GM23248 (cell line): ENCODE measurements at regions not wholly inside any gene's neighbourhood (a gene's known extent, or its start where the extent isn't known, plus 50 kb on each side); places are given as distances from the start of the nearest gene placed in this dataset.

Experiments used
- DNase-seq: peaks from one replicate; pipeline ENCODE4 v3.0.0-alpha.2; 2015
- H2AFZ ChIP-seq: fragments of 200-600 bp; sonication (generic); 2 replicates; pipeline ENCODE4 v1.6.1; 2016; ENCODE audit warnings: antibody characterized with exemption
- H3F3A ChIP-seq: fragments of 200-600 bp; sonication (generic); 2 replicates; pipeline ENCODE4 v1.6.1; 2016; ENCODE audit warnings: mild to moderate bottlenecking, antibody characterized with exemption, mixed run types; ENCODE audit not compliant: insufficient read depth
- H3K27ac ChIP-seq: fragments of 200-600 bp; sonication (generic); 2 replicates; pipeline ENCODE4 v1.5.1; 2016; ENCODE audit warnings: mild to moderate bottlenecking
- H3K27me3 ChIP-seq: fragments of 200-600 bp; sonication (generic); replicated peaks from 2 replicates; pipeline ENCODE4 v1.6.1; 2016; ENCODE audit warnings: mild to moderate bottlenecking; ENCODE audit not compliant: insufficient read depth
- H3K36me3 ChIP-seq: fragments of 200-600 bp; sonication (generic); 2 replicates; pipeline ENCODE4 v1.6.1; 2016; ENCODE audit warnings: low read depth, mild to moderate bottlenecking
- H3K4me1 ChIP-seq: fragments of 200-600 bp; sonication (generic); 2 replicates; pipeline ENCODE4 v1.6.1; 2016; ENCODE audit warnings: mild to moderate bottlenecking; ENCODE audit not compliant: insufficient read depth
- H3K4me2 ChIP-seq: fragments of 200-600 bp; sonication (generic); one replicate; pipeline ENCODE4 v1.6.1; 2016; ENCODE audit warnings: mild to moderate bottlenecking; ENCODE audit not compliant: unreplicated experiment
- H3K4me3 ChIP-seq: fragments of 200-600 bp; sonication (generic); 2 replicates; pipeline ENCODE4 v1.5.1; 2016; ENCODE audit warnings: mild to moderate bottlenecking
- H3K79me2 ChIP-seq: fragments of 200-600 bp; sonication (generic); 2 replicates; pipeline ENCODE4 v1.6.1; 2016; ENCODE audit warnings: mild to moderate bottlenecking; ENCODE audit not compliant: insufficient read depth
- H3K9ac ChIP-seq: fragments of 200-600 bp; sonication (generic); 2 replicates; pipeline ENCODE4 v1.6.1; 2016; ENCODE audit warnings: mild to moderate bottlenecking
- H3K9me2 ChIP-seq: fragments of 200-600 bp; sonication (generic); 2 replicates; pipeline ENCODE4 v1.6.1; 2016; ENCODE audit warnings: mixed run types, mild to moderate bottlenecking, moderate library complexity; ENCODE audit not compliant: insufficient read depth
- H3K9me3 ChIP-seq: fragments of 200-600 bp; sonication (generic); one replicate; pipeline ENCODE4 v1.6.1; 2017; ENCODE audit warnings: low read depth
- H4K20me1 ChIP-seq: fragments of 200-600 bp; sonication (generic); 2 replicates; pipeline ENCODE4 v1.6.0; 2016; ENCODE audit not compliant: insufficient read depth
- EZH2 ChIP-seq: fragments of 200-600 bp; sonication (generic); IDR thresholded peaks from 2 replicates; pipeline ENCODE4 v1.6.1; 2018; ENCODE audit warnings: antibody characterized with exemption, mild to moderate bottlenecking; ENCODE audit not compliant: insufficient read depth, poor library complexity, severe bottlenecking
- EZH2phosphoT487 ChIP-seq: fragments of 200-600 bp; sonication (generic); IDR thresholded peaks from 2 replicates; pipeline ENCODE4 v1.6.1; 2018; ENCODE audit warnings: antibody characterized with exemption, moderate library complexity, mild to moderate bottlenecking, low read depth; ENCODE audit not compliant: insufficient read depth
- WGBS, 2 experiments: methylation state at CpG; one replicate each; pipeline ENCODE4 v1.1.6; 2015 to 2017; ENCODE audit warnings: low lambda C conversion rate in 2 of 2, low coverage in 1 of 2; ENCODE audit errors: missing lambda C conversion rate in 2 of 2; 5-methylcytosine and 5-hydroxymethylcytosine counted together
- in situ Hi-C: fragments of 300-500 bp; cut with MboI; formaldehyde crosslinking; loops from 2 replicates; pipeline ENCODE4 v1.15.0; 2020

DNA sequence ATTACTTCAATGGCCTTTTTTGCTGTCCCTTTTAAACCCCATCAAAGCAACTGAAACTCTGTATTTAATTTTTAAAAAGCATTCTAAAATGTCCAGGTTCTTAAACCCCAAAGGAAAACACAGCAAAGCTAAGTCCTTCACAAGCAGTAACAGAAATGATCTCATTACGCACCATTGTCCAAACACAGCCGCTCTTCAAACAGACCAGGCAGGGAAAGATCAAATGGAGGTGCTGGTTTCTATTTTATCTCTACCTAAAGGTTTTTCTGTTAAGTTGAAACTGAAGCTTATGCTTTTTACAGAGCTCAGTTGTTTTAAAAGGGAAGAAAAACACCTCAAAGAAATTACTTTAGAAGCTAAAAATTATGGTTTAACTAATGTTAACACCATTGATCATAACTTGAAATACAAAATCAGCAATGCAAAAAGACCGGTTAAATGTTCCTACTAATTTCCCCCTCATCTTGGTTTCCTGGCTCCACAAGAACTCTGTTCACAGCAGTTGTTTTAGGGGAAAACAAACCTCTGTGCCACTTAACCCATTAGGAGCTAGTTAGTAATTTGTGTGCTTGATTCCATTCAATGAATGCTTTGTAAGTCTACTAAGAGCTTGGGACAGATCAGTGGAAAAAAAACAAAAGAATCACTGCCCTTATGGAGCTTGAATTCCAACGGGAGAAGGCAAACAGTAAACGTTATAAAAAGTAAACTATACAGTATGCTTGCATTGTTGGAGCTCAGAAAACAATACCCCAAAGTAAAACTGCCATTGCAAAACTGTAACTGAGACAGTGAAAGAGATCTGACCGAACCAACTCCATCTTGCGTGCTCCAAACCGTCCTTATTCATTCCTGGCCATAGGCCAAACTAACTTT, 87.4 kb downstream of the CD24 start:
- 51 to 53% methylated on average over 8 of the region's 8 CpGs for WGBS, 2 experiments
- Histone ChIP-seq H3K79me2 (no peaks in the 10 kb centered on the region), H3K9ac (no peak overlapping the region), H2AFZ (peak overlapping the region; percentile 25; the same call in 1 of the 2 replicates), H3K27me3 (no peaks in the 10 kb centered on the region), H4K20me1 (no peaks in the 10 kb centered on the region), H3K4me2 (no peak overlapping the region), H3K36me3 (no peaks in the 10 kb centered on the region), H3K4me1 (peaks cover 4% of the 10 kb centered on the region), H3K4me3 (no peak overlapping the region), H3K27ac (no peak overlapping the region), H3K9me2 (no peaks in the 10 kb centered on the region), H3F3A (no peaks in the 10 kb centered on the region), H3K9me3 (no peaks in the 10 kb centered on the region)
- no peak for TF ChIP-seq EZH2phosphoT487
- TF ChIP-seq EZH2, result no peak
- in situ Hi-C loops, result no loop called here
- DNase-seq, result no peak

DNA sequence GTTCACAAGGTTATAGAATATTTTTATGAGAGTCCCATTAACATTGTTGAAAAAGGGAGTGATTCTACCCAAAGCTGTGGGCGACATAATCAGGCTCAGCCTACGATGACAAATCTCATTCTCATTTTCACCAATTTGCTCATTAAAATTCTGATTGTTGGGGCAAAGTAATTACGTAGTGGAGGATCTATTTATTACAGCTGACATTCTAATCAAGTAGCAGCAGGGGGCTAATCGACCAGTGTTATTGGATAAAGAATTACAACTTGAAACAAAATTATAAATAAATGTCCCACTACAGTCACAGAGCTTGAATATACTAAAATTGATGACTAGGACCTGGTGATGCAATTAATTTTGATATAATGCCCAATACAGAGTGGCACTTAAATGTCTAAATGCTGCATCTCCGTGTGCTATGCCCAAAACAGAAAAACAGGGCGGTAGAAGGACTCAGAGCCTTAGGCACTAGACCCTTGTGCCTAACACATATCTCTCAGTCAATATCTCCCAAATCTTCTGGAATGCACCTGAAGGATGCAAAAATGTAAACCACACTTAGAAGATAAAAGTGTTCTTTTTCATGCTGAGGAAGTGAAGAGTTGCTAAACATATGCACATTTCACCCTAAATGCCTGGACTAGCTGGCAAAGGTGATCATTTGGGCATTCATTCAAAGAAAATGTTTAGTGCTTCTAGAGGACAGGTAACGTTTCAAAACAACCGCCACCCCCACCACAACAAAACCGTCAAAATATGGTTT, 88.3 kb downstream of the CD24 start:
- DNase-seq, result no peak
- Histone ChIP-seq H3K4me2 (no peak overlapping the region), H3K9me2 (no peaks in the 10 kb centered on the region), H3K27ac (no peak overlapping the region), H3F3A (no peaks in the 10 kb centered on the region), H3K9me3 (no peaks in the 10 kb centered on the region), H4K20me1 (no peaks in the 10 kb centered on the region), H2AFZ (no peak overlapping the region), H3K36me3 (no peaks in the 10 kb centered on the region), H3K27me3 (no peaks in the 10 kb centered on the region), H3K4me1 (peaks cover 4% of the 10 kb centered on the region), H3K79me2 (no peaks in the 10 kb centered on the region), H3K4me3 (no peak overlapping the region), H3K9ac (no peak overlapping the region)
- WGBS, 2 experiments, result 76 to 79% methylated on average over 9 of the region's 9 CpGs
- in situ Hi-C loops, result no loop called here
- TF ChIP-seq EZH2 (no peak), EZH2phosphoT487 (no peak)

DNA sequence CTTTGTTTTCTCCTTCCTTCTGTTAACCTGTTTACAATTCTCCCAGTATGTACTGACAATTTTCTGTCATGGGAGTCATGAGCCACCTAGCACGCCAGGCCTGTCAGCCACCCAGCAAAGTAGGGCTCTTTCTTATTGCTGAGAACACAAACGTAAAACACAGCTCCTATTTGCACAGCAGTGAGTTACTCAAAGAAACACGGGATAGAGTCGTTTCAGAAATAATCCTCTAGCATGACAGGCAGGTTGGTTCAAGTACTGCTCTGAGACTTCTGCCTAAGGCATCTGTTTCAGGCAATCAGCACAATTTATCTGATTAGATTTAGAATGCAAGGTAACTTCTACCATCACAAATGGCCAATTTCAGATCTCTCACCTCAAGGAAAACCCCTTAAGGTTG, 88.8 kb downstream of the CD24 start:
- Histone ChIP-seq H3K9me3 (no peaks in the 10 kb centered on the region), H3K36me3 (no peaks in the 10 kb centered on the region), H3K27ac (no peak overlapping the region), H3K9me2 (no peaks in the 10 kb centered on the region), H4K20me1 (no peaks in the 10 kb centered on the region), H3K4me3 (no peak overlapping the region), H3K4me2 (no peak overlapping the region), H3K79me2 (no peaks in the 10 kb centered on the region), H3F3A (no peaks in the 10 kb centered on the region), H3K27me3 (no peaks in the 10 kb centered on the region), H2AFZ (no peak overlapping the region), H3K9ac (no peak overlapping the region), H3K4me1 (peaks cover 4% of the 10 kb centered on the region)
- TF ChIP-seq EZH2 (no peak), EZH2phosphoT487 (no peak)
- 67 to 70% methylated on average over 4 of the region's 4 CpGs for WGBS, 2 experiments
- in situ Hi-C loops, result no loop called here
- no peak for DNase-seq

DNA sequence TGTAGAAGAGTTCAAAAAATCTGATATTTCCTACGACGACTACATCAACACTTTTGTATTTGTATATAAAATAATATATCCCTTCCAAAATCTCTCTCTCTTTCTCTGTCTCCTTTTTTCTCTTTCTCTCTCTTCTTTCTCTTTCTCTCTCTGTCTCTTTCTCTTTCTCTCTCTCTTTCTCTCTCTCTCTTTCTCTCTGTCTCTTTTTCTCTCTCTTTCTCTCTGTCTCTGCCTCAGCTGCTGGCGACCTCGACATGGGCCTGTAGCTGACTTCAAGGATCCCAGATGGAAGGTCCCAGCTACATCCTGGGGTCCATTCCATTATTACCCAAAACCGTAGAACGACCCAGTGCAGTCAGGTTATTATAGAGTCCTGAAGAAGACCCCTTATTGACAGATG, 90.0 kb downstream of the CD24 start:
- in situ Hi-C loops, result no loop called here
- Histone ChIP-seq H3K4me2 (no peak overlapping the region), H3K4me1 (peaks cover 4% of the 10 kb centered on the region), H3K4me3 (no peak overlapping the region), H3K36me3 (no peaks in the 10 kb centered on the region), H3K27me3 (no peaks in the 10 kb centered on the region), H3K9ac (no peak overlapping the region), H3K9me2 (no peaks in the 10 kb centered on the region), H4K20me1 (no peaks in the 10 kb centered on the region), H3K9me3 (no peaks in the 10 kb centered on the region), H3K27ac (no peak overlapping the region), H3K79me2 (no peaks in the 10 kb centered on the region), H3F3A (no peaks in the 10 kb centered on the region), H2AFZ (no peak overlapping the region)
- WGBS, 2 experiments, result 89% methylated on average over 6 of the region's 6 CpGs
- TF ChIP-seq EZH2phosphoT487 (no peak), EZH2 (no peak)
- no peak for DNase-seq
